ENCODE measurements at regions not wholly inside any gene's neighbourhood (a gene's known extent, or its start where the extent isn't known, plus 50 kb on each side); places are given as distances from the start of the nearest gene placed in this dataset.

GRCh38 chr15:38868326-38869114 is 303.9 kb upstream of the RASGRP1 start:
- TF ChIP-seq POLR2AphosphoS5 (IDR thresholded peaks at IDR 0.05; ENCODE audit: low read depth, low read length) (no peak), CTCF (IDR thresholded peaks at IDR 0.05) (no peak), REST (IDR thresholded peaks at IDR 0.05; ENCODE audit: insufficient read depth in 1 of 2, low read depth in 2 of 2, low read length in 1 of 2) (no peak), SIN3A (IDR thresholded peaks at IDR 0.05; ENCODE audit: borderline replicate concordance, insufficient read depth, low read depth, low read length) (no peak), TCF7L2 (IDR thresholded peaks at IDR 0.05; ENCODE audit: low read depth, low read length) (no peak)

Measured in Panc1 (cell line).